Peyer's patch (tissue), 4 donors: ENCODE measurements at regions not wholly inside any gene's neighbourhood (a gene's known extent, or its start where the extent isn't known, plus 50 kb on each side); places are given as distances from the start of the nearest gene placed in this dataset.

Experiments
- DNase-seq, 3 donors: peaks; one replicate each; pipeline ENCODE4 v3.0.0-alpha.2; 2017 to 2019
- H3K27ac ChIP-seq, 4 donors: fragments of 200-600 bp; sonication (generic); one replicate each; pipeline ENCODE4 v1.5.1; 2016 to 2019
- H3K27me3 ChIP-seq, 2 donors: fragments of 200-600 bp; sonication (generic); one replicate each; pipeline ENCODE4 v1.5.1; 2019
- H3K36me3 ChIP-seq, 3 donors: fragments of 200-600 bp; sonication (generic); one replicate each; pipeline ENCODE4 v1.5.1; 2016 to 2019
- H3K4me1 ChIP-seq, 4 donors: fragments of 200-600 bp; sonication (generic); one replicate each; pipeline ENCODE4 v1.5.1; 2016 to 2019
- H3K4me3 ChIP-seq, 4 donors: fragments of 200-600 bp; sonication (generic); 1 replicate in 3 of 4; 2 replicates in 1 of 4; pipeline ENCODE4 v1.5.1; 2016 to 2019; ENCODE audit warnings: mild to moderate bottlenecking in 1 of 4
- H3K9me3 ChIP-seq, 4 donors: fragments of 200-600 bp; sonication (generic); one replicate each; pipeline ENCODE4 v1.5.1; 2016 to 2019; ENCODE audit warnings: mild to moderate bottlenecking in 1 of 4
- POLR2A ChIP-seq, 2 donors: fragments of 450-650 bp; IDR thresholded peaks; one replicate each; pipeline ENCODE4 v1.5.1; 2017; ENCODE audit warnings: antibody characterized with exemption in 2 of 2, mild to moderate bottlenecking in 2 of 2, moderate library complexity in 2 of 2
- TF ChIP-seq, protein P1 (sequence below), 6 experiments: fragments of 450-650 bp in 4 of 6; fragments of 200-600 bp in 2 of 6; sonication (generic) in 1 of 6; IDR thresholded peaks; one replicate each; pipeline ENCODE4 v1.5.1; 2017 to 2019; ENCODE audit warnings: antibody characterized with exemption in 6 of 6, mild to moderate bottlenecking in 3 of 6, moderate library complexity in 1 of 6

DNA sequence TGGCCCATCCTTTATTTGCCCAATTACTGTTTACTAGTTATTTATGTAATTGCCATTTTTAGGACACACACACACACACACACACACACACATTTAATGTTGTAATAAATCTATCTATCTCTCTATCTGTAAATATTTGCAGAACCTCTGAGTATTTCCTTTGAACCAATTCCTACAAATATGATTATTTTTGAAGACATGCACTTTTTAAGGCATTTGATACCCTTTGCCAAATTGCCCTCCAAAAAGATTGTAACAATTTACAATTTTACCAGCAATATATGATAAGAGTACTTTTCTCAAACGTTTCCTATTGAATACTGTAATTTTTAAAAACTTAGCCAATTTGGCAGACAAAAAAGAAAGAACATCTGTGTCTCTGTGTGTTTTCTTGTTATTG lies 143.8 kb upstream of the FOXF1 start:
- TF ChIP-seq, protein P1, sequence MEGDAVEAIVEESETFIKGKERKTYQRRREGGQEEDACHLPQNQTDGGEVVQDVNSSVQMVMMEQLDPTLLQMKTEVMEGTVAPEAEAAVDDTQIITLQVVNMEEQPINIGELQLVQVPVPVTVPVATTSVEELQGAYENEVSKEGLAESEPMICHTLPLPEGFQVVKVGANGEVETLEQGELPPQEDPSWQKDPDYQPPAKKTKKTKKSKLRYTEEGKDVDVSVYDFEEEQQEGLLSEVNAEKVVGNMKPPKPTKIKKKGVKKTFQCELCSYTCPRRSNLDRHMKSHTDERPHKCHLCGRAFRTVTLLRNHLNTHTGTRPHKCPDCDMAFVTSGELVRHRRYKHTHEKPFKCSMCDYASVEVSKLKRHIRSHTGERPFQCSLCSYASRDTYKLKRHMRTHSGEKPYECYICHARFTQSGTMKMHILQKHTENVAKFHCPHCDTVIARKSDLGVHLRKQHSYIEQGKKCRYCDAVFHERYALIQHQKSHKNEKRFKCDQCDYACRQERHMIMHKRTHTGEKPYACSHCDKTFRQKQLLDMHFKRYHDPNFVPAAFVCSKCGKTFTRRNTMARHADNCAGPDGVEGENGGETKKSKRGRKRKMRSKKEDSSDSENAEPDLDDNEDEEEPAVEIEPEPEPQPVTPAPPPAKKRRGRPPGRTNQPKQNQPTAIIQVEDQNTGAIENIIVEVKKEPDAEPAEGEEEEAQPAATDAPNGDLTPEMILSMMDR (IDR thresholded peaks at IDR 0.05) = no peak
- TF ChIP-seq POLR2A (IDR thresholded peaks at IDR 0.05) = no peak
- no peak for DNase-seq
- Histone ChIP-seq H3K36me3 (no peaks in the 10 kb centered on the region), H3K27ac (peak overlapping the region in 2 of 4 donors; percentile 53 to 81), H3K4me1 (no peaks in the 10 kb centered on the region), H3K4me3 (no peak overlapping the region), H3K27me3 (no peaks in the 10 kb centered on the region), H3K9me3 (no peaks in the 10 kb centered on the region)

DNA sequence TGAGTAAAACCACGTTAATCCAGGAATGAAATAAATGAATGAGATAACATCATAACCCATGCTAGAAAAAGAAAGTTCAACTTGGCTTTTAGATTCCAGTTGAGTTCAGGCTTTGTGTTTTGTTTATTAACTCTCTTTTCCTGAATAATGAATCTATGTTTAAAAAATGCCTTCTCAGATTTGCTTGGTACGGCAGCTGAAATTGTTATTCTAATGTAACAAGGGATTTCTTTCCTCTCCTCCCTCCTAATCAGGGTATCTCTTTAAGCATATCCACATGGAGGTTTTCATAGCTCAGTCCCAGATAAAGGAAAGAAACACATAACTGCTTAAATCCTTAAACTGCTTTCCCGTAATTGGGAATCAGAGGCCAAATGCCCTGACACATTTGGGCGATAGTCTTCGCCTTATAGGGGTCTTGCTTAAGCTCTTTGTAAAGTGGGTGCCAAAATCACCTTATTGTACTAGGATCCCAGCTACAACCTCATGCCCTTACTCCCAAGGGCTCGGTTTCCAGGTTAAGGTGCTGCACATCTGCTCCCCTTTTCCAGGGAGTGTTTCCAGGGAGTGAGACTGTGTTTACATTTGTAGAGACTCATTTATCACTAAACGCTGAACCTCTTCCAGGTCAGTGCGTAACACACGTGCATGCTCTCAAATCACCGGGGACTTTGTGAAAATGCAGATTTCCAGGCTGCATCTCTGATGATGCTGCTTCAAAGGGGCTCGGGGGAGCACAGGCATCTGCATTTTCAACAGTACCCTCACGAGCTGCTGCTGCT lies 142.8 kb upstream of the FOXF1 start:
- no peaks in the 10 kb centered on the region for H3K27me3 ChIP-seq
- H3K9me3 ChIP-seq = no peaks in the 10 kb centered on the region
- no peaks in the 10 kb centered on the region for H3K36me3 ChIP-seq
- TF ChIP-seq POLR2A (IDR thresholded peaks at IDR 0.05) = no peak
- TF ChIP-seq, protein P1 (IDR thresholded peaks at IDR 0.05) = no peak
- no peaks in the 10 kb centered on the region for H3K4me1 ChIP-seq
- H3K4me3 ChIP-seq = no peak overlapping the region
- H3K27ac ChIP-seq = peak overlapping the region in 2 of 4 donors; percentile 35 to 81
- no peak for DNase-seq

DNA sequence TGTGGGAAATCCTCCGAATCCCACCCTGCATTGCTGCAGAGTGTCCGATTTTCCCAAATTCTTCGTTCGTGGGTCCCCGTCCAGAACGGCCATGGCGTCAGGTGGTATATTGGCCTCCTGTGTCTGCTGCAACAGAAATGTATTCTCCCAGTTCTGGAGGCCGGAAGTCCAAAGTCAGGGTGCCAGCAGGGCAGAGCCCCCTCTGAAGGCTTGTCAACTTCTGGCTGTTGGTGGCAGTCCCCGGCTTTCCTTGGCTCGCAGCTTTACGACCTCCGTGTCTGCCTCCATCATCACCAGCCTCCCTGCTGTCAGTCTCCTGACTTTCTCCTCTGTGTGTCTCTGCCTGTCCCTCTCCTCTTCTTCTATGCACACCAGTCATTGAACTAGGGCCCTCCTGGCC lies 142.1 kb upstream of the FOXF1 start:
- Histone ChIP-seq H3K27ac (no peak overlapping the region), H3K4me1 (no peaks in the 10 kb centered on the region), H3K9me3 (no peaks in the 10 kb centered on the region), H3K4me3 (no peak overlapping the region), H3K27me3 (no peaks in the 10 kb centered on the region), H3K36me3 (no peaks in the 10 kb centered on the region)
- no peak for DNase-seq
- TF ChIP-seq, protein P1 (IDR thresholded peaks at IDR 0.05) = no peak
- TF ChIP-seq POLR2A (IDR thresholded peaks at IDR 0.05) = no peak

DNA sequence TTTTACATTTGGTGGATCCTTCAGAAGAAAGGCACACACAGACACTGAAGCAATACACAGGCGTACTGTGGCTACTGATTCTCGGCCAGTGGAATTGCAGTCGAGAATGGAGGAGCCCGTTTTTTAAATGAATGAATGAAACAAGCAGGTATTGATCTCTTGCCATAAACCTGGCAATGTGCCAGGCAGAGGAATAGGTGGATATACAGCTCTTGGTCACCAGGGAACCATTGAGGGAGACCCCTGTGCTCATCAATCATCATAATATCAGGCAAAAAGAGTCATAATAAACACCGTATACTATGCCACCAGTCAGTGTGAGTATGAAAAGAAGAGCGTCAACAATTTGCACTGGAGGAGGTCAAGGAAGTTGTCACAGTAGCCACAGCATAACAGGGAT lies 140.3 kb upstream of the FOXF1 start:
- H3K36me3 ChIP-seq = no peaks in the 10 kb centered on the region

DNA sequence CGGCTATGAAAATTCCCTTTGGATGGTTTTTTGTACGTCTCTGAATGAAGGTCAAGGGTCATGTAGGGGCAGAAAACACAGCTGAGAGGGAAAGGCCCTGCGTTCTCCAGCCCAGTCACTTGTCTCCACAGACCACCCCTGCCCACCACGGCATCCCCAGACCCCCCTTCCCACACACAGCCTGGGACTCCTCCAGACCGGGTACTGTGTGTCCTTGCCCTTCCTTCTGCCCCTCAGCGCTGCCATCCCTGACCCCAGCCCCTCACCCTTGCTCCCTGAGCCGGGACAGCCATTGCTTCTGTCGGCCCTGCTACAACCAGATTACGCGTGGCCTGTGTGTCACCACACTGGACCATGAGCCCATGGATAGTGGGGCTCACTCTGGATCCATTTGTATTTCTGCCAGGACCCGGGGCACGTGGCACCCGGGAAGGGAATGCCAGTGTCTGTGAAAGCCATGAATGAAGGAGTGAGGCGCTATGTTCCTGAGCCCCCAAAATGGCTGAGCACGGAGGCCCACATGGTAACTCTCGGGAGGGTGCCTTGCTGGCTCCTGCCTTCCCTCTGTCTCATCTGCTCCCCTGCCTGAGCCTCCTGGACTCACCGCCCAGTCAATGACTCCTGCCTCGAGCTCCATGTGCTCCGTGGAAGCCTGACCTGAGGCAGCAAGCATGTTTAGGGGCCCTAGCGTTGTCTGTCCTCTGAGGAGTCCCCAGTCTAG lies 139.1 kb upstream of the FOXF1 start:
- Histone ChIP-seq H3K27ac (no peak overlapping the region), H3K36me3 (no peaks in the 10 kb centered on the region), H3K27me3 (no peaks in the 10 kb centered on the region), H3K4me3 (no peak overlapping the region), H3K4me1 (no peaks in the 10 kb centered on the region), H3K9me3 (no peaks in the 10 kb centered on the region)
- no peak for TF ChIP-seq POLR2A (IDR thresholded peaks at IDR 0.05)
- TF ChIP-seq, protein P1 (IDR thresholded peaks at IDR 0.05) = no peak
- no peak for DNase-seq

More for the DNA sequence above, 140.3 kb upstream of the FOXF1 start:
- no peaks in the 10 kb centered on the region for H3K27me3 ChIP-seq
- DNase-seq = no peak
- no peak overlapping the region for H3K4me3 ChIP-seq
- no peak overlapping the region for H3K27ac ChIP-seq
- no peak for TF ChIP-seq POLR2A (IDR thresholded peaks at IDR 0.05)
- TF ChIP-seq, protein P1 (IDR thresholded peaks at IDR 0.05) = no peak
- H3K4me1 ChIP-seq = no peaks in the 10 kb centered on the region
- H3K9me3 ChIP-seq = no peaks in the 10 kb centered on the region
